22Rv1 (cell line): ENCODE measurements at regions not wholly inside any gene's neighbourhood (a gene's known extent, or its start where the extent isn't known, plus 50 kb on each side); places are given as distances from the start of the nearest gene placed in this dataset.

Source experiments
- ZFX ChIP-seq: fragments of 450-650 bp; IDR thresholded peaks from 2 replicates; pipeline ENCODE4 v1.6.1; 2017; ENCODE audit warnings: antibody characterized with exemption, borderline replicate concordance
- TF ChIP-seq, protein P1 (sequence below): fragments of 450-650 bp; IDR thresholded peaks from 2 replicates; pipeline ENCODE4 v1.5.1; 2017; ENCODE audit warnings: mild to moderate bottlenecking

DNA sequence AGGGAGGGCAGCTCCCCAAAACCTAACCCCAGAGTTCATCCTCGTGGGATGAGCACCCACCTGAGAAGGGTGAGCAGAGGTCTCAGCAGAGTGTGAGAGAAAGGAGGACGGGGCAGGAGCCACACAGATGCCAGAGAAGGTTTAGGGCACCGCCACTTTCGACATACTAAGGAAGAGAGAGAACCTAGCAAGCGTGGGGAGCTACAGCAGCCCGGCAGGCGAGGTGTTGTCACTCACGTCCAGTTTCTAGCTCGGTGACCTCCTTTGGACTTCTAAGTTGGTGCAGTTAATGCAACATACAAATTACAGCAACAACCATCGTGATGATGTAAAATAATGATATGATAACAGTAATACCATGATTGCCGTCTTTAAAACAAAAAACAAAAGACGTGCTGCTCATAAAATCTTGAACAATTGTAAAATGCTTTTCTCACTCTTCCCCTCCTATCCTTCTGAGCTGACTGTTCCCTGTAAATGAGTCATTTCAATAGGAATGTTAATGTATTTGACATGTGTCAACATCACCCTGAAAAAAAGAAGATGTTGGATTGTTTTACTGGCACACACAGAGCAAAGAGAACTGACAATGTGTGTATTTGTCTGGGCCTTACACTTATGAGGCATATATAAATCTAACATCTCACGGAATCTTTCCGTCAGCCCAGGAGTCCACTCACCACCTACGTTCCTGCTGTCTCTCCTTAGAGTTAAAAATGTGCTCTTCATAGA, 158.2 kb upstream of the MAF start:
- TF ChIP-seq, protein P1, sequence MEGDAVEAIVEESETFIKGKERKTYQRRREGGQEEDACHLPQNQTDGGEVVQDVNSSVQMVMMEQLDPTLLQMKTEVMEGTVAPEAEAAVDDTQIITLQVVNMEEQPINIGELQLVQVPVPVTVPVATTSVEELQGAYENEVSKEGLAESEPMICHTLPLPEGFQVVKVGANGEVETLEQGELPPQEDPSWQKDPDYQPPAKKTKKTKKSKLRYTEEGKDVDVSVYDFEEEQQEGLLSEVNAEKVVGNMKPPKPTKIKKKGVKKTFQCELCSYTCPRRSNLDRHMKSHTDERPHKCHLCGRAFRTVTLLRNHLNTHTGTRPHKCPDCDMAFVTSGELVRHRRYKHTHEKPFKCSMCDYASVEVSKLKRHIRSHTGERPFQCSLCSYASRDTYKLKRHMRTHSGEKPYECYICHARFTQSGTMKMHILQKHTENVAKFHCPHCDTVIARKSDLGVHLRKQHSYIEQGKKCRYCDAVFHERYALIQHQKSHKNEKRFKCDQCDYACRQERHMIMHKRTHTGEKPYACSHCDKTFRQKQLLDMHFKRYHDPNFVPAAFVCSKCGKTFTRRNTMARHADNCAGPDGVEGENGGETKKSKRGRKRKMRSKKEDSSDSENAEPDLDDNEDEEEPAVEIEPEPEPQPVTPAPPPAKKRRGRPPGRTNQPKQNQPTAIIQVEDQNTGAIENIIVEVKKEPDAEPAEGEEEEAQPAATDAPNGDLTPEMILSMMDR, result no peak
- TF ChIP-seq ZFX, result no peak
